Caki2 (cell line): ENCODE measurements at regions not wholly inside any gene's neighbourhood (a gene's known extent, or its start where the extent isn't known, plus 50 kb on each side); places are given as distances from the start of the nearest gene placed in this dataset.

Source experiments
- DNase-seq: peaks from one replicate; pipeline ENCODE4 v3.0.0-alpha.2; 2015; ENCODE audit warnings: low read depth
- in situ Hi-C: cut with HindIII; loops from 2 replicates; pipeline ENCODE4 v1.10.0; 2016; ENCODE audit warnings: low sequenced_read_pairs, low pct_unique_long_range_greater_than_20kb, mixed read lengths

- in situ Hi-C loops, result no loop called here
- DNase-seq, result peak; percentile 2
Measured at GRCh38 chr21:27681038-27681437, 714.1 kb upstream of the ADAMTS5 start.

GRCh38 chr21:27680181-27680580, 713.3 kb upstream of the ADAMTS5 start:
- no peak for DNase-seq
- in situ Hi-C loops, result no loop called here

GRCh38 chr21:27678511-27678910, 711.6 kb upstream of the ADAMTS5 start:
- in situ Hi-C loops, result no loop called here
- DNase-seq, result no peak

- in situ Hi-C loops, result no loop called here
Measured at GRCh38 chr21:27677546-27677945, 710.7 kb upstream of the ADAMTS5 start.

GRCh38 chr21:27675306-27675705, 708.4 kb upstream of the ADAMTS5 start:
- no peak for DNase-seq
- in situ Hi-C loops, result no loop called here

More at GRCh38 chr21:27677546-27677945, 710.7 kb upstream of the ADAMTS5 start:
- no peak for DNase-seq

GRCh38 chr21:27674041-27674615, 707.2 kb upstream of the ADAMTS5 start:
- DNase-seq, result no peak
- in situ Hi-C loops, result no loop called here

GRCh38 chr21:27673581-27673980, 706.7 kb upstream of the ADAMTS5 start:
- DNase-seq, result no peak
- in situ Hi-C loops, result no loop called here

GRCh38 chr21:27671207-27671606, 704.3 kb upstream of the ADAMTS5 start:
- DNase-seq, result no peak
- in situ Hi-C loops, result no loop called here

GRCh38 chr21:27653481-27653880, 686.6 kb upstream of the ADAMTS5 start:
- in situ Hi-C loops, result no loop called here
- DNase-seq, result no peak

GRCh38 chr21:27649762-27650161, 682.9 kb upstream of the ADAMTS5 start:
- in situ Hi-C loops, result no loop called here
- DNase-seq, result no peak

GRCh38 chr21:27649323-27649722, 682.4 kb upstream of the ADAMTS5 start:
- no peak for DNase-seq

GRCh38 chr21:27648560-27648959, 681.7 kb upstream of the ADAMTS5 start:
- in situ Hi-C loops, result no loop called here
- DNase-seq, result no peak

More at GRCh38 chr21:27649323-27649722, 682.4 kb upstream of the ADAMTS5 start:
- in situ Hi-C loops, result no loop called here

GRCh38 chr21:27647921-27648320, 681.0 kb upstream of the ADAMTS5 start:
- no peak for DNase-seq
- in situ Hi-C loops, result no loop called here

GRCh38 chr21:27647401-27647800, 680.5 kb upstream of the ADAMTS5 start:
- in situ Hi-C loops, result no loop called here
- DNase-seq, result no peak

GRCh38 chr21:27646691-27647090, 679.8 kb upstream of the ADAMTS5 start:
- in situ Hi-C loops, result no loop called here
- no peak for DNase-seq

- in situ Hi-C loops, result no loop called here
- no peak for DNase-seq
Measured at GRCh38 chr21:27646056-27646455, 679.2 kb upstream of the ADAMTS5 start.

GRCh38 chr21:27645285-27645684, 678.4 kb upstream of the ADAMTS5 start:
- DNase-seq, result no peak
- in situ Hi-C loops, result no loop called here

- in situ Hi-C loops, result no loop called here
Measured at GRCh38 chr21:27643326-27643725, 676.4 kb upstream of the ADAMTS5 start.

GRCh38 chr21:27639286-27639685, 672.4 kb upstream of the ADAMTS5 start:
- in situ Hi-C loops, result no loop called here
- DNase-seq, result no peak

More at GRCh38 chr21:27643326-27643725, 676.4 kb upstream of the ADAMTS5 start:
- DNase-seq, result no peak

GRCh38 chr21:27636656-27637055, 669.8 kb upstream of the ADAMTS5 start:
- in situ Hi-C loops, result no loop called here
- DNase-seq, result no peak

GRCh38 chr21:27633631-27634030, 666.7 kb upstream of the ADAMTS5 start:
- in situ Hi-C loops, result no loop called here
- DNase-seq, result no peak
